HG03558 (cell line): ENCODE measurements at regions not wholly inside any gene's neighbourhood (a gene's known extent, or its start where the extent isn't known, plus 50 kb on each side); places are given as distances from the start of the nearest gene placed in this dataset.
"Not testable (repeated sequence)": the region's sequence is repeated elsewhere in the genome, so short reads cannot be mapped to it uniquely, and the experiment has no call there.

ENCODE experiments used
- ATAC-seq: cut with Tn5 transposase; IDR thresholded peaks from one replicate; pipeline ENCODE4 v1.9.1; 2021; ENCODE audit warnings: moderate number of reproducible peaks; ENCODE audit not compliant: unreplicated experiment; ENCODE audit errors: extremely low read depth

DNA sequence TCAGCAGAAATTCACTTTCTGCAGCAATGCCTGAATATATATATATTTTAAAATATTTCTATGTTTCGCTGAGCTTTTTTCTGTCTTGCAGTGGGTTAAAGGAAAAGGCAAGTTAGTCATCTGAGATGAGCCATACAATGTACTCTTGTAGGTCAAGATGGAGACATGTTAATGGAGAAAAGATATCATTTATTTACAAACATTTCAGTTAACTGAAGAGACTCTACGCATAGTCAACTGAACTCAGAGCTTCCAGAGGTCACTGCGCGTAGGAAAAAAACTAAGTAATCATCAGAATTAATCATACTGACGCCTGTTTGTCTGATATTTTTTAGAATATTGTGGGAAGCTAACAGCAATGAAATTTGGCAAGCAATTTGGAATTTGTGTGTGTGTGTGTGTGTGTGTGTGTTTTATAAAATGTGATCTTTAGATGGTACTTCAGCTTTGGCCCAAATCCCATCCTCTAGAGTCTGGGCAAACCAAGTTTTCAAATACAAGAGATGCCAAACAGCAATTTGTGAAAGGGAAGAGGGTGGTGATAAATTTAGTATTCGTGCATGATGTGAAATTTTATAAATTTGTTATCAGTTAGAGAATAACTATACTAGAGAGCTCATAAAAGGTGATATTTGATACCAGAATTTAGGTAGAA, 193.9 kb upstream of the AGR3 start:
- ATAC-seq, result no peak

GRCh38 chr7:17078298-17078697, 196.5 kb upstream of the AGR3 start:
- no peak for ATAC-seq

DNA sequence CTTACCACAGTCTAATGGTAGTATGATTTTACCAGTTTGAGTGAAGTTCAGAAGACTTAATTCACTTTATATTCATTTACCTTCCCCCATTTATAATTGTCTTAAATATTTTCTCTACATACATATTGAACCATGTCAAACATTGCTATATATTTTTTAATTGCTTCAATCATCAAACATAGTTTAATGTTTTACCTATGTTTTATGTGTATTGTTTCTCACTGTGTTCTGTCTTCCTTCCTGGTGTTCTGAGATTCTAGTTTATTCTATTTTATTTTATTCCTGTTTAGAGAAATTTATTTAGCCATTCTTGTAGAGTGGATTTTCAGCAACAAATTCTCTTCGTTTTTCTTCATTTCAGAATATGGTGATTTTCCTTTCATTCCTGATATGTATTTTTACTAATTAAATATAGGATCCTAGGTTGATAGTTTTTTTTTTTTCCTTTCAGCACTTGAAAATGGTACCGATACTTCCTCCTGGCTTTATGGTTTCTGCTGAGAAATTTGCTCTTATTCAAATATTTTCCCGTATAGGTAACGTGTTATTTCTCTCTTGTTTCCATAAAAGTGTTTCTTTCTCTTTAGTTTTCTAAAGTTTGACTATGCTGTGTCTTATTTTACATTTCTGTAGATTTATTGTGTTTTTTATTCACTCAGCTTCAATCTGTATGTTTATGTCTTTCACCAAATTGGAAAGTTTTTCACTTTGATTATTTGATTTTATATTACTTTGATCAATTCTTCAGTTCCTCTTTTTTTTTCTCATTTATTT, 201.8 kb upstream of the AGR3 start:
- ATAC-seq, result no peak

DNA sequence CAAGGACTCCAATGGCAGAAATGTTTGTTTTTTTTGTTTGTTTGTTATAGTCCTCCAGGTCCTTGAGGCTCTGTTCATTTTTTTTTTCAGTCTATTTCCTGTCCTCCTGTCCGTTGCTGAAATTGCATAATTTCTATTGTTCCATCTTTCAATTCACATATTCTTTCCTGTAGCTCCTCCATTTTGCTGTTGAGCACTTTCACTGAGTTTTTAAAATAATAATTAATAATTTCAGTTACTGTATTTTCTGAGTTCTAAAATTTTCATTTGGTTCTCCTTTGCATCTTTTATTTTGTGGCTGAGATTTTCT, 202.3 kb upstream of the AGR3 start:
- no peak for ATAC-seq

- ATAC-seq, result no peak
Observed at GRCh38 chr7:17085186-17085585, 203.4 kb upstream of the AGR3 start.

GRCh38 chr7:17086403-17086802, 204.6 kb upstream of the AGR3 start:
- no peak for ATAC-seq

DNA sequence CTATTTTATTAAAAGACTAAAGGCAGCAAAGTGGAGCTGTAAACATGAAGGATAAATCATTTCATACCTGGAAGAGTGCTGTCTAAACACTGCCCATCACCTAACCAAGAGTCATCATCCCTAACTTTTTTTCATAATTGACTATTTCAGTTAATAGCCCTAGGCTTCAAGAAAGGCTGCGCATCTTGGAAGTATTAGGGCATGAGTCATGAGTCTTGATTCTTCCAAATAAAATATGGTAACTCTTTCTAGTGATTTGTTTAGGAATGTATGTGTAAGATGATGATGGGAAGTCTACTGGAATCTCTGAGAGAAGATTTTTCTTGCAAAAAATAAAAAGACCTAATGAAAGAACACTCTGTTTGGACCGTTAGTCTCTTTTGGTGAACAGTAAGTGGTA, 207.7 kb upstream of the AHR start:
- no peak for ATAC-seq

DNA sequence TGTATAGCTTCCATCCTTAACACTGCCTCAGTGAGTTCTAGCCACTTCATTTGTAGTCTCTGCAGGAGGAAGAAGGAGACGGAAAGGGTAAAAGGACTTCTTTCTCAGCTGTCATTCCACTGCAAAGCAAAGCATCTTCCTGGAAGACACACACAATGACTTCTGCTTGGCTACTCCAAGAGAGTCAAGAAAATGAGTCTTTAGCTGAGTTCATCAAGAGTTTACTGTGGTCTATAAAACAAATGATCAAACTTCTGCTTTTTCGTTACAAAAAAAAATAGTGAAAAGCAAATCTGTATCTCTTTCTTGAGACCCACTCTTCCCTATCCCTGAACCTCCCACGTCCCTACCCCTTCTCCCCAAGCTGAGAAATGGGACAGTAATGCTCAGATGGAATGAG, 205.0 kb upstream of the AHR start:
- no peak for ATAC-seq

- ATAC-seq, result no peak
Observed at GRCh38 chr7:17094963-17095574, 203.4 kb upstream of the AHR start.

- no peak for ATAC-seq
Observed at GRCh38 chr7:17095931-17096330, 202.5 kb upstream of the AHR start.

DNA sequence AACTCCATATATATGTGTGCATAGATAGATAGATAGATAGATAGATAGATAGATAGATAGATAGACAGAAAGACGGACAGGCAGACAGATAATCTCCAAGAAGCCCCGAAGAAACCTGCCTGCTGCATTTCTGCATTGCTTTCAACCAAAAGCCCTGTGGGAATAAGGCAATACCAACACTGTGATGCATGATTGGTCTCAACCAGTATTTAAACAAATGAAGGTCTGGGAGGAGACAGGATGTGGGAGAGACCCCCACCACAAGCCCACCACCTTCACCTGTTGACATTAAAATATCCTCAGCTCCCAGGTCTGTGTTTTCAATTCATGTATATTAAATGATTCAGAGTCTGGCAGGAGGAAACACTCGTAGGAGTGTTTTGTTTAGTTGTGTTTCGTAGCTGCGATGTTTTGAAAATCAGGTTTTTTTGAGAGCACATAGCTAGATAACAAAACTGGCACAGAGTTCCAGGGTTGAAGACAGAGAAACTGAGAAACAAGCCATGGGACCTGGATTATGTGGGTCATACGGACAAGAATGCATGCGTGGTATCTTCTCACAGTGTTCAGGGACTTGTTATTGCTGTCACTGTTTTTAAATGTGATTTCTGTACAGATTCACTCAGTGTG, 200.7 kb upstream of the AHR start:
- no peak for ATAC-seq

- ATAC-seq, result no peak
Observed at GRCh38 chr7:17098515-17098914, 199.9 kb upstream of the AHR start.

- ATAC-seq, result no peak
Observed at GRCh38 chr7:17099083-17099973, 199.1 kb upstream of the AHR start.

- not testable (repeated sequence) for ATAC-seq
Observed at GRCh38 chr7:17099974-17100509, 198.4 kb upstream of the AHR start.

DNA sequence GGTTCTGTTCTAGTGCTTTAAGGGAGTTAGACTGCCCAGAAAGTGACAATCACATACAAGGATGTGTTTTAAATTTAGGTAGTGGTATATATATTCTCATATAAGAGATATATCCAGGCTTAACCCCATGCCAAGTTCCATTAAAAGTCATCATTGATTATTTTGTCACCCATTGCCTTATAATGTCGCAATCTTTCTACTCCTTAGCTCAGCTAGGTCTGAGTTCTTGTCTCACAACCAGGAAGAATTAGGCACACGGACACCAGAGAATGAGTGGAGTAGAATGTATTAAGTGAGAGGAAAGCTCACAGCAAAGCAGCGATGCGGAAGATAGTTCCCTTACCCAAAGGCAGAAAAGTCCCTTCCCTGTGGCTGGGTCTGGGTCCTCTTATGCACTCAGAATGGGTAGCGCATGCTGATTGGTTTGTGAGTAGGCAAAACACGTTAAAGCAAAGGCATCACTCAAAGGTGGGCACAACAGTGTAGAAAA, 197.2 kb upstream of the AHR start:
- no peak for ATAC-seq

DNA sequence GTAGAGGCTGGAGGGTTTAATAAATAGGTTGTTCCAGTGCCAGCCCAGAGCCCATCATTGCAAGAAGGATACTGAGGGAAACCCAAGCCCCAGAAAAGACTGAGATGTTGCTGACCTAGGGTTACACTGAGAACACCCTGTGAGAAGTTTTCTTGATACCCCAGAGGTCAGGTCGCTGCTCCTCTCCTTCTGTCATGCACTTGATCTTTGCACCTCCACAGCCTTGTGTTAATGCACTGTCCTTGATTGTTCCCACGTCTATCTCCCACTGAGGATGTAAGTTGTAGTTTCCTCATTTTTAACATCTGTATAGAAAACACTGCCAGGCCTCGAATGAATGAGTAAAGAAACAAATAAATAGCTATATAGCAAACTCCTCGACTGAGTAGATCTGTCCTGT, 195.3 kb upstream of the AHR start:
- ATAC-seq, result no peak

GRCh38 chr7:17103984-17104383, 194.5 kb upstream of the AHR start:
- ATAC-seq, result no peak

GRCh38 chr7:17104419-17104818, 194.0 kb upstream of the AHR start:
- ATAC-seq, result no peak

DNA sequence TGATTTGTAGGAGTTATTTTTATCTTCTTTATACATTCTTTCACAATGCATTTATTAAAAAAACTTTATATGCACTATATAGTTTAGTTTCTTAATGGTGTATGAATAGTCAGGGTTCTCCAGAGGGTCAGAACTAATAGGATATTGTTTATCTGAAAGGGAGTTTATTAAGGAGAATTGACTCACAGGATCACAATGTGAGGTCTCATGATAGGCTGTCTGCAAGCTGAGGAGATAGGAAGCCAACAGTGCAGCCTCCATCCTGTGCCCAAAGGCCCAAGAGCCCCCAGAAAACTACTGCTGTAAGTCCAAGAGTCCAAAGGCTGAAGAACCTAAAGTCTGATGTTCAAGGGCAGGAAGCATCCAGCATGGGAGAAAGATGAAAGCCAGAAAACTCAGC, 192.8 kb upstream of the AHR start:
- ATAC-seq, result no peak

DNA sequence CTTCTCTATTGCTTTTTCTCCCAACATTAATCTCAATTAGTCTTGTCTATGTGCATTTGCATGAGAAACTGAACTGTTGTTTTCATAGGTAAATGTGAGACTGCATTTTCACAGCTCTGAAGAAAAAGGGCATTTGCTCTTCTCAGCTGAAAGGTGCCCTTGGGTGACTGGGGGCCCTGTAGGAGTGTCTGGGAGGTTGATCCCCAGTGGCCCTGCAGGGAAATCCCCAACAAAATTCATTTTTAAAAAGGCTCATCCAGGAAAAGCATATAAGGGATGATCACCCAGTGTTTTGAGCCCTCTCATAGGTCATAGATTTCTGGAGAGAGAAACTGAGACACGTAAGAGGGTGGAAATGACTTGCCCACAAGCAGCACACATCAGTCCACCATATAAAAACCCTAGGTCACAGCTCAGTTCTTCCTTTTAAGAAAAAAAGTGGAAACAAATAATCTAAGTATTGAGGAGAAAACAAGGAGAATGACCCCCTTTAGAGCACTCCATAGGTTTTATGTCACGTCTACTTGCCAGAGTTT, 190.3 kb upstream of the AHR start:
- no peak for ATAC-seq
